ENCODE measurements at regions not wholly inside any gene's neighbourhood (a gene's known extent, or its start where the extent isn't known, plus 50 kb on each side); places are given as distances from the start of the nearest gene placed in this dataset.

GRCh38 chr2:239762655-239763269 lies 262.4 kb downstream of the NDUFA10 start:
- ATAC-seq (no peak), DNase-seq (ENCODE audit: extremely low read depth in 1 of 4, low spot score in 3 of 4) (no peak), FAIRE-seq (no peak)
- H2AFZ ChIP-seq (ENCODE audit: low read depth, low read length), result no peak overlapping the region
- H3K9me3 ChIP-seq (replicated peaks; ENCODE audit: control insufficient read depth, insufficient read depth, low read depth, low read length), result no peaks in the 10 kb centered on the region
- 0% methylated on average over 11 of the region's 14 CpGs for WGBS (ENCODE audit: insufficient coverage, low coverage, missing lambda C conversion rate)
- in situ Hi-C loops (cut with MboI) (no loop called here), intact Hi-C loops (cut with micrococcal nuclease) (no loop called here)
- no peaks in the 10 kb centered on the region; a peak in 1 of 5 replicates for H3K4me1 ChIP-seq (replicated peaks in 1 of 2; ENCODE audit: control insufficient read depth in 2 of 2, insufficient read depth in 2 of 2, low read length in 2 of 2)
- H3K27me3 ChIP-seq (ENCODE audit: control insufficient read depth in 2 of 2, insufficient read depth in 2 of 2, low read length in 2 of 2), result peaks cover 0 to 68% of the 10 kb centered on the region in 2 experiments; a peak in 2 of 5 replicates
- H3K4me3 ChIP-seq, result no peak overlapping the region
- CTCF ChIA-PET (ENCODE audit: low intra/inter-chr PET ratio), result no interaction called here
- no peak overlapping the region for H3K27ac ChIP-seq (ENCODE audit: extremely low read depth, low read depth, low read length)
- no peaks in the 10 kb centered on the region for H3K9me1 ChIP-seq (ENCODE audit: control insufficient read depth, insufficient read depth, low read length)
- no peak overlapping the region for H3K4me2 ChIP-seq (ENCODE audit: insufficient read depth, low read length)
- no peak for TF ChIP-seq CEBPG (CRISPR knock-in tag; IDR thresholded peaks at IDR 0.05)
- TF ChIP-seq CEBPG (tag; conservative IDR thresholded peaks at IDR 0.05 in 1 of 2, IDR thresholded peaks at IDR 0.05 in 1 of 2), result no peak
- no peak for TF ChIP-seq RBM17 (IDR thresholded peaks at IDR 0.05; ENCODE audit: borderline replicate concordance, low read depth, low read length)
- no peak for TF ChIP-seq MCM3 (IDR thresholded peaks at IDR 0.05)
- TF ChIP-seq CC2D1A (IDR thresholded peaks at IDR 0.05), result no peak
- TF ChIP-seq ZFP36 (IDR thresholded peaks at IDR 0.05; ENCODE audit: low read depth, low read length, partially characterized antibody), result no peak
- TF ChIP-seq ZNF77 (CRISPR knock-in tag; IDR thresholded peaks at IDR 0.05), result no peak
- no peak for TF ChIP-seq HEY1 (CRISPR knock-in tag; IDR thresholded peaks at IDR 0.05; ENCODE audit: borderline replicate concordance)
- no peak for TF ChIP-seq REST (IDR thresholded peaks at IDR 0.05; ENCODE audit: borderline replicate concordance)
- TF ChIP-seq REST (CRISPR knock-in tag; IDR thresholded peaks at IDR 0.05; ENCODE audit: low read depth), result no peak
- TF ChIP-seq ZNF512 (tag; IDR thresholded peaks at IDR 0.05), result no peak
- H3K79me2 ChIP-seq (ENCODE audit: control insufficient read depth, insufficient read depth, low read length), result no peaks in the 10 kb centered on the region
- POLR2A ChIA-PET, result no interaction called here
- no TSS peak for BruUV-seq (replicated peaks)
- no peaks in the 10 kb centered on the region for H3K36me3 ChIP-seq (ENCODE audit: control insufficient read depth, insufficient read depth, low read length)
- H4K20me1 ChIP-seq (replicated peaks; ENCODE audit: control insufficient read depth, insufficient read depth, low read length), result no peaks in the 10 kb centered on the region; the same call in 1 of the 2 replicates
- H3K9ac ChIP-seq (ENCODE audit: insufficient read depth in 1 of 2, low read depth in 2 of 2, low read length in 2 of 2), result no peak overlapping the region
